ENCODE measurements at regions not wholly inside any gene's neighbourhood (a gene's known extent, or its start where the extent isn't known, plus 50 kb on each side); places are given as distances from the start of the nearest gene placed in this dataset.
"Not testable (repeated sequence)": the region's sequence is repeated elsewhere in the genome, so short reads cannot be mapped to it uniquely, and the experiment has no call there.

GRCh38 chrX:4668802-4669536, 955.5 kb upstream of the PRKX start:
- DNase-seq = no peak

DNA sequence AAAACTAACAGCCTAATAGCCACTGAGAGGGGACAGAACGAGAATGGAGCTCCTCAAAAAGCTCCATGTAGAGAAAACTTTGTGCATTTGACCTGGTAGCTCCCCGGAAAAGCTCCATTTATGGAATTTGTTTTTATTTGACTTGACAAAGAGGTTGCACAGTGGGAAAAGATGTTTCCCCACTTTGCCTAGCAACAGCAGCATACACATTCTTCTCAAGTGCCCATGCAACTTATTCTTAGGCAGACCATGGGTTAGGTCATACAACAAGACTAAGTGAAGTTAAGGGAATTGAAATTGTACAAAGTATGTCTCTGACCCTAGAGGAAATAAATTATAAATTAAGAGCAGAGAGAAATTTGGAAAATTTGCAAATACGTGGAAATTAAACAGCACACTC, 949.6 kb upstream of the PRKX start:
- peak; percentile 2 for DNase-seq

GRCh38 chrX:4661771-4662170, 948.3 kb upstream of the PRKX start:
- DNase-seq = no peak

- DNase-seq = no peak
Measured at GRCh38 chrX:4656419-4656818, 943.0 kb upstream of the PRKX start.

DNA sequence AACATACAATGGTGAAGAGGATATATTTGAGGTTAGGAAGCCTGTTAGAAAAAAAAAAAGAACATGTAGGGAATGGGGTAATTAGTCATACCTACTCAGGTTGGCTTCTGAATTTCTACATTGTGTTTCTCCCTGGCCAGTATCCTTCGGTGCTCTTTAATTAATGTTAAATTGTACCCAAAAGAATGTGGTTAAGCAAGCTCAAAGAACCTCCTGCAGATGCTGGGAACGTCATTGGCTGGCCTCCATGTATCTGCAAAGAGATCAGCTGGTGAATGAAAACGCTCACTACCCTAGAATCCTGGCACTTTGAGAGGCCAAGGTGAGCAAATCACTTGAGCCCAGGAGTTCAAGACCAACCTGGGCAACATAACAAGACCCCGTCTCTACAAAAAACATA, 942.3 kb upstream of the PRKX start:
- no peak for DNase-seq

GRCh38 chrX:4642114-4642513, 928.7 kb upstream of the PRKX start:
- no peak for DNase-seq

- DNase-seq = no peak
Measured at GRCh38 chrX:4638036-4638435, 924.6 kb upstream of the PRKX start.

DNA sequence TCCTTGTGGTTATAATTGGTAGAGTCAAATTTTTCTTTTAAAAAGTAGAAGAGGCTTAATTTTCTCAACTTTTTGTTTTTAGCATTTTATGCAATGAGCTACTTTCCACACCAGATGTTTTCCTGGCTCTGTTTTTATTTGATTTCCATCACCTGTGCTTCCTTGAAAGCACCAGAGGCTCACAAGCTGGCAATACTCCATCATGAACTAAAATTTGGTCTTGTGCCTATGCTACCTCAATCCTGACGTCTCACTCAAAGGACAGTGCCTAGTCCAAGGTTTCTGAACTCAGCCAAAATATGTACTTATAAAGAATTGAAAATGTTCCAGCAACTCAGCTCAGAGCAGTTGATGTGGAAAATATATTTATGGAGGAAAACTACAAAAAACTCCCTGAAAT, 914.0 kb upstream of the PRKX start:
- no peak for DNase-seq

GRCh38 chrX:4622486-4623167, 909.2 kb upstream of the PRKX start:
- peak; percentile 0 for DNase-seq

GRCh38 chrX:4613651-4614050, 900.2 kb upstream of the PRKX start:
- not testable (repeated sequence) for DNase-seq

DNA sequence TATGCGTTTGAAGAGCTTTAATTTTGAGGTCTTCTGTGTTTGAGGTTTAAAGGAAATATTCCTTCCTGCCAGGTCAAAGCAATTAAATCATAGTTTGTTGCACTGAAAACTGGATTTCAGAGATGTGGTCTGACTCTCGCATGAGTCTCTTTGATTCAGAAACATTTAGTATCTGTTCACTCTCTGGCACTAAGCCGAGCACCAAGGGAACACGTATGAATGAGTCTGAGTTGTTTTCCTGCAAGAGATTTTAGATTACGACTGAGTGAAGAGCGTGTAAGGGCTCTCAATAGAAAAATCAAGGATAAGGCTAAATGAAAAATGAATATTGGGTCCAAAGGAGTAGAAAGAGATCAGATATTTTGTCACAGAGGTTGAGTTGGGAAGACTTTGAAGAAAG, 875.4 kb upstream of the PRKX start:
- DNase-seq = no peak

DNA sequence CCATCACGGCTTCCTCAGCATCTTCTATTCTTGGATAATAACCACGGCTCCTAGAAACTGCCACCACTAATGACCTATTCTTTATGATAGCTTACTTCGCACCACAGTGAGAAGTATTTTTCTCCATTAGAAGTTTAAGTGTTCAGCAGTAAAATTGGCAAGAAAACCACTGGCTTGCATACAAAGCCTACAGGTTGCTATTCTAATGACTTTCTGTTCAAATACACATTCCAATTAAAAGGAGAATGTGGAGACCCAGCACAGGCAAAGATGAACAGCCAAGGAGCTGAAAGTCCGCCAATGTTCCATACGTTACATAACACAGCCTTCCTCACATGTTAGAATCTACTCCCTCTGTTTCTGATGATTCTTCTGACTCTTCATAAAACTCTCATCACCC, 875.0 kb upstream of the PRKX start:
- DNase-seq = no peak

GRCh38 chrX:4588056-4588455, 874.6 kb upstream of the PRKX start:
- DNase-seq = no peak

GRCh38 chrX:4579999-4580398, 866.5 kb upstream of the PRKX start:
- DNase-seq = no peak

GRCh38 chrX:4579480-4579879, 866.0 kb upstream of the PRKX start:
- DNase-seq = no peak

- DNase-seq = no peak
Measured at GRCh38 chrX:4572691-4573090, 859.2 kb upstream of the PRKX start.

DNA sequence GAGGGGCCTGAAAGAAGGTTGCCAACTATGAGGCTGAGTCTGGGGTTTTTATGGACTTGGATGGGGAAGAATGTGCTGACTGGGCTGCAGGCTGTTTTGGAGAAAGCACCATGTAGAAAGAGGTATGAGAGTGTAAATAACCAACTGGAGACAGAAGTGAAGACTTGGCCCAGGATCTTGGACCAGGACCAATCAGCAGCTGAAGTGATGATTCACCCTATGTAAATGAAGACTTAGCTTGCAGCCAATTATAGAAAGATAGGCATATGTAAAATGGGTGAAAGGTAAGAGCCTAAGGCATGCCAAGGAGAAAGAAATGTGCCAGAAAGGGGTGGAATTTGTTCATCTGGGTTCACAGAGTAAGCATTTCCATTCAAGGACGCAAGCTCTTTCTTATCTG, 856.7 kb upstream of the PRKX start:
- no peak for DNase-seq

DNA sequence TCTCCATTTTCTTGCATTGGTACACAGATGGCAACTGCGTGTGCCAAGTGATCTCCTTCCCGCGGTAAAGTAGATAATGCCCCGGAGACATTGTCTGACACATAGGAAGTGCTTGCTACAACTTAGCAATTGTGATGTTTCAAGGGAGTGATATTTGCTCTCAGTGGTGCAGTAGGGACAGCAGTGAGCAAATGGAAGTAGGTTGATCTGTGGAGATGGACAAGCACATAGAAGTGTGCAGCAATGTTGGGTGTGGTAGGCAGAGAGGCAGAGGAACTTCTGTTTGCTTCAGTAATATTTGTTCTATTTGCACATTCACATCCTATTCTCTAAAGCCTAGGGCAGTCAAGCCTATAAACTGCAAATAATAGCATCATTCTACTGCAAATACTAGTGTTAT, 846.7 kb upstream of the PRKX start:
- no peak for DNase-seq

GRCh38 chrX:4550018-4550417, 836.6 kb upstream of the PRKX start:
- DNase-seq = no peak

DNA sequence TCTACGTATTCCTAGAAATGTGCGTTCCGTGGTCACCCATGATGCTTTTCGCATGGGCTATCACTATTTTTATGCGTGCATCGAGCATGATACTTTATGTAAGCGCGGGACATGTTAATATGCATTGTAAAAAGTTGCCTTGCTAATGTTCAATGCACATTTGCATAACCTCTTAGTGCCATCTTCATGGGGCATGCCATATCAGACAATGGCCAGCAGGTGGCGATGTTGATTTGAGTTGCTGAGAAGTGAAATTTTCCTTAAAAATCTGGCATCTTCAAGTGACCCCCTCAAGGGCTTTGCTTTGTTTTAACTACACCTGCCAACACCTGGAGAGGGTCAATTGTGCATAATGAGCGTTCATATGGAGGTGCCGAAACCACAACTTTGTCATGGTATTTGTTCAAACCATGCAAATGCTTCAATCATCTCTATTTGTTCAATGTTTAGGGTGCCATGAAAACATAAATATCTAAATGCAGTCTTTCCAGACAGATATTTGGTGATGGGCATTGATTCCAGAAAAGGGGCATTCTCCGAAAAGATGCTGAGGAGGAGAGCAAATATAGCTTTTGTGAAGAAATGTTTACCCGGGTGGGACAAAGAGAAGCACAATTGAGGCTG, 833.9 kb upstream of the PRKX start:
- no peak for DNase-seq

- not testable (repeated sequence) for DNase-seq
Measured at GRCh38 chrX:4546178-4546577, 832.7 kb upstream of the PRKX start.

DNA sequence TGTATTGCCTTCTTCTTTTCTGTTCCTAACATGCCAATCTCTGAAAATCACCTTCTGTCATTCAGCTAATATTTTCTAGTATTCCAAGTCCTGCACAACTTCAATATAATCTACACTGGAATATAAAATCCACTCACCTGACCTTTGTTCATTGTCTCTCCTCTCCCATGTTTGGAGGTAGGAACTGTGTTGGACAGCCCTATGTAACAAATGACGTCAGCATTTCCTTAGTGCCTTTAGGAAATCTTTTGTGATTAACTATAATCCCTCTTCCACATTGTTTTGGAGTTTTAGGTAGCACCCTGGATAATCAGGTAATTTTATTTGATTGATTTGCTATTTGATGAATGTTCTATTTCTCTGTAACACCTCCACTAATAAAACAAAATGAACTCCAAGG, 814.8 kb upstream of the PRKX start:
- no peak for DNase-seq

DNA sequence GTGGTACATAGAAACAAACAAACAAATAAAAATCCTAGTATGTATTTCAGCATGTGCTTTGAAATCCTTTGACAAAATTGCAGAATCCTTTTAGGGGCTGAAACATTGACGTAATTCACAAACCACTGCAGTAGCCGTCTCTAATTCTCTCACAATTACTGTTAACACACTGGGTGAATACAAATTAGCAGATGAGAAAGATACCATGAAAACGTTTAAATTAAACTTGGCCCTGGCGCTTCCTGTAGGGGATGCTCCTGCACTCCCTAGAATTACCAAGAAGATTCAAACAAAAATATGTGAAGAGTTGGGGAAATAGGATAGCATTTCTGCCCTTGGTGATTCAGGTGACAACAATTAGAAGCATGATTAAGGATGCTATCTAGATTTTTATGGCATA, 772.5 kb upstream of the PRKX start:
- DNase-seq = no peak

- DNase-seq = no peak
Measured at GRCh38 chrX:4484266-4484665, 770.8 kb upstream of the PRKX start.

All from DMS153 (cell line).